ENCODE measurements at regions not wholly inside any gene's neighbourhood (a gene's known extent, or its start where the extent isn't known, plus 50 kb on each side); places are given as distances from the start of the nearest gene placed in this dataset.

GRCh38 chr19:56917998-56918397 is 77.5 kb upstream of the PEG3 start:
- Histone ChIP-seq H3K36me3 (ENCODE audit: insufficient read depth, low read length) (no peaks in the 10 kb centered on the region), H3K27ac (ENCODE audit: low read length) (no peak overlapping the region), H3K4me2 (ENCODE audit: low read length) (no peak overlapping the region), H3K9me3 (ENCODE audit: low read length) (peaks cover 3% of the 10 kb centered on the region), H3F3A (ENCODE audit: insufficient read depth, low read length, poor library complexity, severe bottlenecking) (no peaks in the 10 kb centered on the region), H3K9ac (ENCODE audit: low read length) (no peak overlapping the region), H2AFZ (ENCODE audit: low read depth, low read length) (no peak overlapping the region), H3K79me2 (replicated peaks; ENCODE audit: insufficient read depth, low read length) (no peaks in the 10 kb centered on the region), H3K27me3 (ENCODE audit: insufficient read depth, low read depth, low read length) (no peaks in the 10 kb centered on the region), H3K4me3 (ENCODE audit: low read length) (no peak overlapping the region), H4K20me1 (ENCODE audit: insufficient read depth) (no peaks in the 10 kb centered on the region), H3K9me2 (ENCODE audit: insufficient read depth, low read length) (no peaks in the 10 kb centered on the region)
- TF ChIP-seq RAD21 (conservative IDR thresholded peaks at IDR 0.05): no peak
- TF ChIP-seq SMC3 (conservative IDR thresholded peaks at IDR 0.05; ENCODE audit: poor library complexity): no peak
- no peak for TF ChIP-seq TAF1 (IDR thresholded peaks at IDR 0.05; ENCODE audit: low read depth)
- TF ChIP-seq MXI1 (conservative IDR thresholded peaks at IDR 0.05; ENCODE audit: poor library complexity, severe bottlenecking): no peak
- no peak for TF ChIP-seq CTCF (IDR thresholded peaks at IDR 0.05; ENCODE audit: poor library complexity, severe bottlenecking)
- TF ChIP-seq POLR2AphosphoS5 (IDR thresholded peaks at IDR 0.05): no peak
- TF ChIP-seq EZH2 (IDR thresholded peaks at IDR 0.05; ENCODE audit: borderline replicate concordance, insufficient read depth, low read length, poor library complexity, severe bottlenecking): no peak
- TF ChIP-seq EP300 (conservative IDR thresholded peaks at IDR 0.05; ENCODE audit: poor library complexity, severe bottlenecking): no peak
- no peak for TF ChIP-seq REST (IDR thresholded peaks at IDR 0.05; ENCODE audit: borderline replicate concordance)

- no peaks in the 10 kb centered on the region for H4K20me1 ChIP-seq (ENCODE audit: insufficient read depth)
- peaks cover 3% of the 10 kb centered on the region for H3K9me3 ChIP-seq (ENCODE audit: low read length)
- H3K4me3 ChIP-seq (ENCODE audit: low read length): no peak overlapping the region
- H3K9ac ChIP-seq (ENCODE audit: low read length): no peak overlapping the region
- no peak overlapping the region for H2AFZ ChIP-seq (ENCODE audit: low read depth, low read length)
- no peak overlapping the region for H3K27ac ChIP-seq (ENCODE audit: low read length)
- H3K79me2 ChIP-seq (replicated peaks; ENCODE audit: insufficient read depth, low read length): no peaks in the 10 kb centered on the region
- TF ChIP-seq POLR2AphosphoS5 (IDR thresholded peaks at IDR 0.05): no peak
- TF ChIP-seq EZH2 (IDR thresholded peaks at IDR 0.05; ENCODE audit: borderline replicate concordance, insufficient read depth, low read length, poor library complexity, severe bottlenecking): no peak
- no peak for TF ChIP-seq SMC3 (conservative IDR thresholded peaks at IDR 0.05; ENCODE audit: poor library complexity)
- TF ChIP-seq RAD21 (conservative IDR thresholded peaks at IDR 0.05): no peak
- no peak for TF ChIP-seq EP300 (conservative IDR thresholded peaks at IDR 0.05; ENCODE audit: poor library complexity, severe bottlenecking)
- TF ChIP-seq MXI1 (conservative IDR thresholded peaks at IDR 0.05; ENCODE audit: poor library complexity, severe bottlenecking): no peak
- TF ChIP-seq TAF1 (IDR thresholded peaks at IDR 0.05; ENCODE audit: low read depth): no peak
- no peak for TF ChIP-seq REST (IDR thresholded peaks at IDR 0.05; ENCODE audit: borderline replicate concordance)
- no peak for TF ChIP-seq CTCF (IDR thresholded peaks at IDR 0.05; ENCODE audit: poor library complexity, severe bottlenecking)
- no peaks in the 10 kb centered on the region for H3K27me3 ChIP-seq (ENCODE audit: insufficient read depth, low read depth, low read length)
- H3K9me2 ChIP-seq (ENCODE audit: insufficient read depth, low read length): no peaks in the 10 kb centered on the region
- no peaks in the 10 kb centered on the region for H3F3A ChIP-seq (ENCODE audit: insufficient read depth, low read length, poor library complexity, severe bottlenecking)
- H3K4me2 ChIP-seq (ENCODE audit: low read length): no peak overlapping the region
- no peaks in the 10 kb centered on the region for H3K36me3 ChIP-seq (ENCODE audit: insufficient read depth, low read length)
These were observed 78.3 kb upstream of the PEG3 start for GRCh38 chr19:56918682-56919307.
